Renal cortical epithelial cell (primary cell): ENCODE measurements at regions not wholly inside any gene's neighbourhood (a gene's known extent, or its start where the extent isn't known, plus 50 kb on each side); places are given as distances from the start of the nearest gene placed in this dataset.

Source experiments
- DNase-seq: peaks from one replicate; pipeline ENCODE4 v3.0.0-alpha.2; 2011; ENCODE audit warnings: low read depth

- peak; percentile 54 for DNase-seq
Measured at GRCh38 chr1:173128742-173129141, 78.0 kb upstream of the TNFSF18 start.

GRCh38 chr1:173127369-173128307 is 76.9 kb upstream of the TNFSF18 start:
- peak; percentile 73 for DNase-seq

GRCh38 chr1:173126421-173126820 is 75.7 kb upstream of the TNFSF18 start:
- peak; percentile 85 for DNase-seq

GRCh38 chr1:173122958-173123852 is 72.5 kb upstream of the TNFSF18 start:
- peak; percentile 90 for DNase-seq

- peak; percentile 13 for DNase-seq
Measured at GRCh38 chr1:173122344-173122935, 71.7 kb upstream of the TNFSF18 start.

DNA sequence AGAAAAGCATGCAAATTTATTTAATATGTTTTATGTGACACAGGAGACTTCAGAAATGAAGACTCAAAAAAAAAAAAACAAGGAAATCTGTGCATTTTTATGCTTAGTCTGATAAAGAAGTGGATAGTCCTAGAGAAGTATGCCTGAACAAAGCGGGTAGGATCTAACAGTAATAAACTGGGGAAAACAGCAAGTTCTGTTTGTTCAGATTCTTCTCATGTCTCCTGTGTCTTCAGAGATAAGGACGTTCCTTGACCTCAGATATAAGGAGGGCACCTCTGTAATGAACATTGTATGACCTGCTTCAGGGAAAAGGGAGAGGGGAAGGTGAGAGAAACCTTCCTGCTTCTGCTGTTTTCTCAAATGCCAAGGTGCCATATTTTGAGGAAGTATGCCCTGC is 67.7 kb upstream of the TNFSF18 start:
- DNase-seq = no peak

GRCh38 chr1:173117761-173118160 is 67.0 kb upstream of the TNFSF18 start:
- DNase-seq = no peak

DNA sequence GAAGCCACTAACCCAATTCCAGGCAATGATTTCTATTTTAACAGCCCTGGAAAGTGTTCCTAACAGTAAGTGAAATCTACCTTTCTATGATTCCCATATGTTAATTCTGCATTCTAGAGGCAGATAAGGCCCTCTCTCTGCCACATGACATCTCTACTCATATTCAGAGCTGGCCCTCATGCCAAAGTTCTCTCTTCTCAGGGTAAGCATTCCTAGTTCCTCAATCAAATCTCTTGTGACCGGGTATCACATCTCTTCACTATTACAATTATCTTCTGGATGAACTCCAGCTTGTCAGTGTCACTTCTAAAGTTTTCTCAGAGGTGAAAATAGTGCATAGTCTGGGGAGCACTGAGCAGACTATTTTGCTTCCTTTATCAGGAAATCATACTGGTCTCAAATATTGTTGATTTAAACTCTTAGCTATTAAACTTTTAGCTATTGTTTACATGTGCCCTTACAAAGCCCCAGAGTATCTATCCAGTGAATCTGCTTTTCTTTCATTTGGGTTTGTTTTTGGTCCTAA is 66.4 kb upstream of the TNFSF18 start:
- no peak for DNase-seq

GRCh38 chr1:173114346-173114745 is 63.6 kb upstream of the TNFSF18 start:
- no peak for DNase-seq

- peak; percentile 80 for DNase-seq
Measured at GRCh38 chr1:173113015-173113741, 62.4 kb upstream of the TNFSF18 start.

DNA sequence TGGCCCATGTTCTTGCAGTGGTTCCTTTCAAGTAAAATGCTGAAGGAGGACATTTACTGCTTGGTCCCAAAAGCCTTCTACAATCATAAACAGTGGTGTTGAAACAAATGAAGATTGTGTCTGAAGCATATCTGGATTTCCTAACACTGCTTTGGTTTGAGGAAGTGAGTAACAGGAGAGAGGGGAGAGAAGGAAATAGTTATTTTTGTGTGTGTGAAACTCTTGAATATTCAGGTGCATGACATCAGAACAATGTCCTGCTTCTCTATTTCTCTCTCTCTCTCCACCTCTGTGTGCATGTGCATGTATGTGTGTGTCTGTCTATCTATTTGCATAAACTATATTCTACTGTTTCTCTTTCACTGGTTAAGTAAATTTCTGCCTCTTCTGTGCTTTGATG is 61.4 kb upstream of the TNFSF18 start:
- DNase-seq = peak; percentile 83

GRCh38 chr1:173107696-173108095 is 57.0 kb upstream of the TNFSF18 start:
- DNase-seq = no peak

DNA sequence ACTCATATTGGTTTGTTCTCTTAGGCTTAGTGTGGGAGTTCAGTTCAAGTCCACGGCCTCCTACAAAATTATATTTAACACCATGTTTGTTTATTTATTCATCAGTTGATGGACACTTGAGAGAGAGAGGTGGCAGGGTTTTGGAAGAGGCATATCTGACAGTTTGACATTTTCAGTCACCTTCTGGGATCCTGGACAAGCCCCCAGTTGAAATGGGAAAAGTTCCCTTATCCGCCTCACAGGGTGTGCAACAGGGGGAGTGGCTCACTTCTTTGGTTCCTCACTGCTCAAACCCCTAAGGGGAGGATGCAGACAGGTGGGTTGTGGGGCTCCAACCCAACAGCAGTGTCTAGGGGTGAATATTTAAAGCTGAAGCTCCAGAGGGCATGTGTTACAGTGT is 52.3 kb upstream of the TNFSF18 start:
- DNase-seq = no peak

DNA sequence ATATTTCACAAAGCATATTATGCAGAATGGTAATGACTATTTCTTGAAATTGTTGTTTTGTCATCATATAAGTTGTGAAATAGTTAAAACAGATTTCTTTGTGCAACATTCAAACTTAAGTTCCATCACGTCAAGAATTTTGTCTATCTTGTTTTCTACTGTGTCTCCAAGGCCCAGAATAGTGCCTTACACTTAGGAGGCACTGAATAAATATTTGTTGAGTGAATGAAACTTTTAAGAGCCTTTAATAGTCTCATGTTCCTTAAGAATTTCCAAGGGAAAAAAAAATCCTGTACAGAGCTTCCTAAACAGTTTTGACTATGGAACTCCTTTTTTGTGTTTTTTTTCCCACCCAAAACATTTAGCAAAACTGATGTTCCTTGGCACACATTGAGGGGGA is 50.8 kb upstream of the TNFSF18 start:
- no peak for DNase-seq

- DNase-seq = no peak
Measured at GRCh38 chr1:173100476-173101107, 49.9 kb upstream of the TNFSF18 start.
